Endodermal cell (in vitro differentiated cells): ENCODE measurements at regions not wholly inside any gene's neighbourhood (a gene's known extent, or its start where the extent isn't known, plus 50 kb on each side); places are given as distances from the start of the nearest gene placed in this dataset.

Experiments
- DNase-seq: peaks from one replicate; pipeline ENCODE4 v3.0.0-alpha.2; 2017
- H3K27ac ChIP-seq: 2 replicates; pipeline ENCODE4 v1.5.1; 2013; ENCODE audit warnings: mild to moderate bottlenecking, low read depth, low read length, moderate library complexity
- H3K27me3 ChIP-seq: 2 replicates; pipeline ENCODE4 v1.6.1; 2013; ENCODE audit warnings: mild to moderate bottlenecking, low read length, moderate library complexity; ENCODE audit not compliant: insufficient read depth, control insufficient read depth, poor library complexity, severe bottlenecking
- H3K36me3 ChIP-seq: 2 replicates; pipeline ENCODE4 v1.7.0; 2013; ENCODE audit warnings: mild to moderate bottlenecking, low read length, moderate library complexity; ENCODE audit not compliant: control insufficient read depth, insufficient read depth
- H3K4me1 ChIP-seq: one replicate; pipeline ENCODE4 v1.7.0; 2013; ENCODE audit warnings: low read length; ENCODE audit not compliant: control insufficient read depth, insufficient read depth
- H3K4me3 ChIP-seq: 2 replicates; pipeline ENCODE4 v1.5.1; 2013; ENCODE audit warnings: mild to moderate bottlenecking, low read length, moderate library complexity
- H3K9ac ChIP-seq: 2 replicates; pipeline ENCODE4 v1.6.1; 2013; ENCODE audit warnings: mild to moderate bottlenecking, low read length, moderate library complexity; ENCODE audit not compliant: poor library complexity, severe bottlenecking; ENCODE audit errors: extremely low read depth
- H3K9me3 ChIP-seq: 2 replicates; pipeline ENCODE4 v1.6.1; 2013; ENCODE audit warnings: mild to moderate bottlenecking, low read length, moderate library complexity; ENCODE audit not compliant: control insufficient read depth
- H3K27ac Mint-ChIP-seq: 2 replicates; pipeline ENCODE4 v1.8.0; 2020; ENCODE audit warnings: mixed read lengths
- H3K27me3 Mint-ChIP-seq: 2 replicates; pipeline ENCODE4 v1.8.0; 2021; ENCODE audit warnings: mild to moderate bottlenecking, mixed read lengths; ENCODE audit not compliant: insufficient read depth
- H3K36me3 Mint-ChIP-seq: 2 replicates; pipeline ENCODE4 v1.8.0; 2020; ENCODE audit warnings: low read depth, mixed read lengths
- H3K4me1 Mint-ChIP-seq: 2 replicates; pipeline ENCODE4 v1.8.0; 2020; ENCODE audit warnings: mixed read lengths
- H3K4me3 Mint-ChIP-seq: 2 replicates; pipeline ENCODE4 v1.8.0; 2020; ENCODE audit warnings: mild to moderate bottlenecking, moderate library complexity, mixed read lengths
- H3K9me3 Mint-ChIP-seq: 2 replicates; pipeline ENCODE4 v1.8.0; 2020; ENCODE audit warnings: mild to moderate bottlenecking, mixed read lengths
- WGBS, 2 experiments: methylation state at CpG; one replicate each; pipeline versions ENCODE4 v1.1.5 to v1.1.7; 2013; ENCODE audit warnings: missing lambda C conversion rate in 2 of 2, mixed read lengths in 1 of 2; ENCODE audit not compliant: insufficient coverage in 1 of 2, insufficient read length in 1 of 2; 5-methylcytosine and 5-hydroxymethylcytosine counted together
- TF ChIP-seq, protein P1 (sequence below): fragments of 200-600 bp; sonication (generic); conservative IDR thresholded peaks from 2 replicates; pipeline ENCODE4 v1.5.0; 2021; ENCODE audit warnings: antibody characterized with exemption, mild to moderate bottlenecking

DNA sequence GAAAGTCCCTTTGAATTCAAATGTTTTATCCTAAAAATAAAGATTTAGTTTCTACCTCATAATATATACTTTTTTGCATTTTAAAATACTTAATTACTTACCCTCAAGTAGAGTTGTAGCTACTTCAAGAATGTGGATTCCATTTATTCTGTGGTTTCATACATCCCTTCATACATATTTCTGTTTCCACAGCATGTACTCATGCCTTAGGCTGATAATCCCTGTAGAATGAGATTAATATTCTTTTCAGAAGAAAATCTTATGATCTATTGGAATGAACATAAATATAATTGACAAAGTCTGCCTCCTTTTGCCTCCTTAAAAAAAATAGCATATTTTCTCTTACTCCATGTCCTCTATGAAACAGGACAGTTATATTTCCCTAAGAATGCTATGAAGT is 465.7 kb downstream of the DTWD2 start:
- Histone ChIP-seq H3K4me1 (no peaks in the 10 kb centered on the region), H3K4me3 (no peak overlapping the region), H3K9ac (no peak overlapping the region), H3K36me3 (no peaks in the 10 kb centered on the region), H3K27me3 (no peaks in the 10 kb centered on the region), H3K27ac (no peak overlapping the region), H3K9me3 (no peaks in the 10 kb centered on the region)
- no peaks in the 10 kb centered on the region for H3K36me3 Mint-ChIP-seq
- TF ChIP-seq, protein P1, sequence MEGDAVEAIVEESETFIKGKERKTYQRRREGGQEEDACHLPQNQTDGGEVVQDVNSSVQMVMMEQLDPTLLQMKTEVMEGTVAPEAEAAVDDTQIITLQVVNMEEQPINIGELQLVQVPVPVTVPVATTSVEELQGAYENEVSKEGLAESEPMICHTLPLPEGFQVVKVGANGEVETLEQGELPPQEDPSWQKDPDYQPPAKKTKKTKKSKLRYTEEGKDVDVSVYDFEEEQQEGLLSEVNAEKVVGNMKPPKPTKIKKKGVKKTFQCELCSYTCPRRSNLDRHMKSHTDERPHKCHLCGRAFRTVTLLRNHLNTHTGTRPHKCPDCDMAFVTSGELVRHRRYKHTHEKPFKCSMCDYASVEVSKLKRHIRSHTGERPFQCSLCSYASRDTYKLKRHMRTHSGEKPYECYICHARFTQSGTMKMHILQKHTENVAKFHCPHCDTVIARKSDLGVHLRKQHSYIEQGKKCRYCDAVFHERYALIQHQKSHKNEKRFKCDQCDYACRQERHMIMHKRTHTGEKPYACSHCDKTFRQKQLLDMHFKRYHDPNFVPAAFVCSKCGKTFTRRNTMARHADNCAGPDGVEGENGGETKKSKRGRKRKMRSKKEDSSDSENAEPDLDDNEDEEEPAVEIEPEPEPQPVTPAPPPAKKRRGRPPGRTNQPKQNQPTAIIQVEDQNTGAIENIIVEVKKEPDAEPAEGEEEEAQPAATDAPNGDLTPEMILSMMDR: no peak
- no peak for DNase-seq
- no peaks in the 10 kb centered on the region for H3K9me3 Mint-ChIP-seq
- no peak overlapping the region for H3K4me3 Mint-ChIP-seq
- H3K27me3 Mint-ChIP-seq: no peaks in the 10 kb centered on the region
- H3K27ac Mint-ChIP-seq: no peak overlapping the region
- peaks cover 4% of the 10 kb centered on the region for H3K4me1 Mint-ChIP-seq

DNA sequence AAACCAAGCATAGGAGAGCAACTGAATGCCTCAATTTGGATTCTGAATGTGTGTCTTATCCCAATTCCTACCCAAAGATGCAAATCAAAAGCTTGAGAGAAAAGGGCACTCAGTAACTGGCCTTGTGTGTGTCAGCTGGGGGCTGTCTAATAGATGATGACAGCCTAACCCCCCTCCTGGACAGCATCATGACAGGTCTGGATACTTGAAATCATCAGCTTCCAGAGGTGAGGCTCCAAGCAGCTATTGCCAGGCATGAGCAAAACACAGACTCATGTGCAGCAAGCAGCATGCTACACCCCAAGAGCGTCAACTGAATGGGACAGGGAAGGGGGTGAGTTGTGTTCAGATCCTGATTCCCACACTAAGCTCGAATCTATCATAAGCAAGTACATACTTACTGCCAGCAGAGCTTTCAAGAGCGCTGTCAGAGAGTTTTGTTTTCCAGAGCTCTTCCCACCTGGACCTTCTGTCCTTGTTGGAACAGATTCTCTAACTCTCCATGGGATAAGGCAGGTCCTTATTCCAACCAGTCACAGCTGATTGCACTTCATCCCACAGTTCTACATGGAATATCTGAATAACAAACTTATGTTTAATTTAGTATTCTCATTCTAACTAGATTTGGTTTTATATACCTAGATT is 467.5 kb downstream of the DTWD2 start:
- Histone ChIP-seq H3K9ac (no peak overlapping the region), H3K36me3 (no peaks in the 10 kb centered on the region), H3K4me1 (no peaks in the 10 kb centered on the region), H3K4me3 (no peak overlapping the region), H3K9me3 (no peaks in the 10 kb centered on the region), H3K27me3 (no peaks in the 10 kb centered on the region), H3K27ac (no peak overlapping the region)
- Mint-ChIP-seq H3K4me3 (no peak overlapping the region), H3K9me3 (no peaks in the 10 kb centered on the region), H3K36me3 (no peaks in the 10 kb centered on the region), H3K27ac (no peak overlapping the region), H3K4me1 (peaks cover 4% of the 10 kb centered on the region), H3K27me3 (no peaks in the 10 kb centered on the region)
- no peak for DNase-seq
- WGBS, 2 experiments: 91 to 92% methylated on average over 3 of the region's 3 CpGs
- TF ChIP-seq, protein P1: no peak

DNA sequence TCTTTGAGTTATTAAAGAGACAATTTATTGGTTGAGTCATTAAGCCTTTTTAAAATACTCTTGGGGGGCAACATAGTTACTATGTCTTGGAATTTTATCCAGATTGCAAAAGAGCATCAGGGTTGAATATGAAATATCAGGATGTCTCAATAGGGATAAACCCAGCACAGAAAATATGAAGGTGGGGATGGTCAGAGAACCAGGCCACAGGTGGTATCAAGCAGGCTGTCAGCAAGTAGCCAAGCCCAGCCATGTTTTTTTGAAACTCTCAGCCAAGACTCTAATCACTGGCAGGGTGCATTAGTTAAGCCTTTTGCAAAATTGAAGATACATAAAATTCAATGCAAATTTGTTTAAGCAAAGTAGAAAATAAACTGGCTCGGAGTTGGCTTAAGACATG is 468.9 kb downstream of the DTWD2 start:
- H3K9ac ChIP-seq: no peak overlapping the region
- no peaks in the 10 kb centered on the region for H3K4me1 ChIP-seq
- no peak overlapping the region for H3K27ac ChIP-seq
- no peak for DNase-seq
- no peak overlapping the region for H3K4me3 ChIP-seq
- no peaks in the 10 kb centered on the region for H3K36me3 ChIP-seq
- Mint-ChIP-seq H3K36me3 (no peaks in the 10 kb centered on the region), H3K9me3 (no peaks in the 10 kb centered on the region), H3K27ac (no peak overlapping the region), H3K4me3 (no peak overlapping the region), H3K4me1 (no peaks in the 10 kb centered on the region), H3K27me3 (no peaks in the 10 kb centered on the region)
- WGBS, 2 experiments: 96 to 100% methylated on average over 1 of the region's 1 CpG
- TF ChIP-seq, protein P1: no peak
- no peaks in the 10 kb centered on the region for H3K9me3 ChIP-seq
- no peaks in the 10 kb centered on the region for H3K27me3 ChIP-seq
